Loucy (cell line): ENCODE measurements at regions not wholly inside any gene's neighbourhood (a gene's known extent, or its start where the extent isn't known, plus 50 kb on each side); places are given as distances from the start of the nearest gene placed in this dataset.

Experiments
- EZH2phosphoT487 ChIP-seq: fragments of 200-600 bp; IDR thresholded peaks from 2 replicates; pipeline ENCODE4 v1.6.1; 2018; ENCODE audit warnings: antibody characterized with exemption, mild to moderate bottlenecking, moderate library complexity, borderline replicate concordance
- TF ChIP-seq, protein P1 (sequence below): fragments of 200-600 bp; sonication (generic); conservative IDR thresholded peaks from 2 replicates; pipeline ENCODE4 v1.5.1; 2014; ENCODE audit warnings: mild to moderate bottlenecking, antibody characterized with exemption, low read length

DNA sequence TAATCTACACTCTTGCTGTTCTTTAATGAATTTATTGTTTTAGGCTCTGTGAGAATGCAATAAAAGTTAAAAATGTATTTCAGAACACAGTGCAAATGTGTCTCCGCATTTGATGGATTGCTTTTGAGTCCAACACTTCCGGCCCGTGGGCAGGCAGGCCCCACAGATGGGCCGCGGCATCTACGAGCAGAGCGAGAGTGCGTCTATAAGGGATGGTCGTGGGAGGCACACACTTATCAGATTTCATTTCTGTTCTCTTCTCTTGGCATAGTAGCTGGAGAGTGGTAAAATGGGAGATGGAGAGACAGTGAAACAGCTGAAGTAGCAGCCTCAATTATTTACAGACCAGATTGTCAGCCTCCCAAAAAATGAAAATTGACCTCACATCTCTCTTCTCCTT is 134.2 kb downstream of the NAV1 start:
- TF ChIP-seq, protein P1, sequence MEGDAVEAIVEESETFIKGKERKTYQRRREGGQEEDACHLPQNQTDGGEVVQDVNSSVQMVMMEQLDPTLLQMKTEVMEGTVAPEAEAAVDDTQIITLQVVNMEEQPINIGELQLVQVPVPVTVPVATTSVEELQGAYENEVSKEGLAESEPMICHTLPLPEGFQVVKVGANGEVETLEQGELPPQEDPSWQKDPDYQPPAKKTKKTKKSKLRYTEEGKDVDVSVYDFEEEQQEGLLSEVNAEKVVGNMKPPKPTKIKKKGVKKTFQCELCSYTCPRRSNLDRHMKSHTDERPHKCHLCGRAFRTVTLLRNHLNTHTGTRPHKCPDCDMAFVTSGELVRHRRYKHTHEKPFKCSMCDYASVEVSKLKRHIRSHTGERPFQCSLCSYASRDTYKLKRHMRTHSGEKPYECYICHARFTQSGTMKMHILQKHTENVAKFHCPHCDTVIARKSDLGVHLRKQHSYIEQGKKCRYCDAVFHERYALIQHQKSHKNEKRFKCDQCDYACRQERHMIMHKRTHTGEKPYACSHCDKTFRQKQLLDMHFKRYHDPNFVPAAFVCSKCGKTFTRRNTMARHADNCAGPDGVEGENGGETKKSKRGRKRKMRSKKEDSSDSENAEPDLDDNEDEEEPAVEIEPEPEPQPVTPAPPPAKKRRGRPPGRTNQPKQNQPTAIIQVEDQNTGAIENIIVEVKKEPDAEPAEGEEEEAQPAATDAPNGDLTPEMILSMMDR: no peak
- no peak for TF ChIP-seq EZH2phosphoT487
